Sciatic nerve (tissue), 2 donors: ENCODE measurements at regions not wholly inside any gene's neighbourhood (a gene's known extent, or its start where the extent isn't known, plus 50 kb on each side); places are given as distances from the start of the nearest gene placed in this dataset.

ENCODE experiments used
- ATAC-seq: fragments of 200-7000 bp; cut with Tn5 transposase; one replicate; pipeline ENCODE4 v1.9.1; 2020; ENCODE audit warnings: mild to moderate bottlenecking, moderate library complexity
- DNase-seq: peaks from one replicate; pipeline ENCODE4 v3.0.0-alpha.2; 2020; ENCODE audit warnings: low spot score
- intact Hi-C: fragments of 100-400 bp; cut with DNase I; formaldehyde crosslinking; loops from one replicate; pipeline ENCODE4 v1.14.2; 2022
- donor health status: DM: no; HTN: no; CAD: no.
- donor health status: DM: no; HTN: no; CAD: no.

DNA sequence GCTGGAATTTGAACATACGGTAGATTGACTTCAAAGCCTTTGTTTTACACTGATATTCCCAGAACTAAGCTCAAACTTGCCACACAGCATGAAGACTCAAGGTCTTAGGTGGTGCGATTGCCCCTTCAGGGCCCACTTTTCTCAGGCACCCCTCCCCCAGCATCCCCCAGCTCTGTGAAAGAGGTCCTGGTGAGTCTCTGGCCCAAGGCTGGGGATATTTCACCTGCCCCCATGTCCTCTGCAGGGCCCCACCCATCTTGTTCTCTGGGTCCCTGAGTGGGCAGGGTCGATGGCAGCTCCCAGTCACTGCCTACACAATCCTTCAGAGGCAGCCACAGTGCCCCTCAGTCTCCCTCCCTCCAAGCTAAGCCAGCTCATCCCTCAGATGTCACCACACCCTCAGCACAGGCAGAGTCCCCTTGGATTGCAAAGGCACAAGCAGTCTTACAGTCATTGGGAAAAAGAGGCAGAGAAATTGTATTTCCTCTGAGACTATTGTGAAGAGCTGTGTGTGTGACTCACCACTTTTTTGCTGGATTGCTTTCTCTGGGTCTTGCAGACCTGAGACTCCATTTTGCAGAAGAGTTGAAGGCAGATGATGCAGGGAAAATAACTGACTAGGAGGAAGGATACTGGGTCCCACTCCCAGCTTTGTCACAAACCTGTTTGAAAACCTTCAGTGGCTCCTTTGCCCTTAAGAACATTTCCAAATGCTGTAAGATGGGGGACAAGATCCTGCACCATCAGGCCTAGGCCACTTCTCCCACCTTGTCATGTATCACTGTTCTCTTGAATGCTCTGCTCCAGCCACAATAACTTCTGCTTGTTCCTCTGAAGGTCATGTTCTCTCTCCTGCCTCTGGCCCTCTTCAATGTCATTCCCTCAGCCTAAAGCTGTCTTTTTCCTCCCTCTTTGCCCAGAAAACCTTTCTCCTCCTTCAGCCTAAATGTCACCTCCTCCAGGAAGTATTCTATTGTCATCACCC is 119.1 kb upstream of the GRIK3 start:
- no peak for DNase-seq
- no peak for ATAC-seq
- intact Hi-C loops = no loop called here

DNA sequence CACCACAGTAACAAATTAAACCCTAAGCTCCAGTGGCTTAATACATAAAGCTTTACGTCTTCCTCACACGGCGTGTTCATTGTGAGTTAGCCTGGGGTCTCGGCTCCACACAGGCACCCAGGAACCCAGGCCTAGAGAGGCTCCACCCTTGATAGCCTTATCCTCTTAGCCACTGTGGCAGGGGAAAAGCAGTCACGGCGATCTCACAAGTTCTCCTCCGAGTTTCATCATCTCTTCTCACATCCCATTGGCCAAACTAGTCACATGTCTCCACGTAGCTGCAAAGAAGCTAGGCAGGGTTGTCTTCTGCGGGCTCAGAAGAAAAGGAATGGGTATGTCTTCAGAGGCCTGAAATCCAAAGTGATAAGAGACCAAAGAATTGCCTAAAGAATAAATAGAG is 122.3 kb upstream of the GRIK3 start:
- intact Hi-C loops = loop anchor here (1.0 kb wide), 1 partner anchor 23 kb away; no protein-coding TSS in a partner anchor
- DNase-seq = no peak
- no peak for ATAC-seq

DNA sequence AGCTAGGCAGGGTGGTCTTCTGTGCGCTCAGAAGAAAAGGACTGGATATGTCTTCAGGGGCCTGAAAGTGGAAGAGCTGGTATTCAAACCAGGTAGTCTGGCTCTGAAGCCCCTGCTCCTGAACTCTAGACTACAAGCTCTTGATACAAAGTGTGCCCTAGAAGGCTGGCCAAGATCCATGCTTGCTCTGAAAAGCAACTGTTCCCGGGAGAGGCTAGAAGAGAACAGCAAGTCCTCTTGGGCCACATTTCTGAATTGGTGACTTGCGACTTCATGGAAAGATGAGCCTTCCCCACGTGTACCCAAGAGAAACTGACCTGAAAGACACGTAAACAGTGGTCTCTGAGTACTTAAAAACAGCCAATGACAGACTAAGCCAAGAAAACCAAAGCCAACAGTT is 123.3 kb upstream of the GRIK3 start:
- DNase-seq = no peak
- intact Hi-C loops = no loop called here
- peak; percentile 78 for ATAC-seq

GRCh38 chr1:37158113-37158749 is 123.9 kb upstream of the GRIK3 start:
- no peak for DNase-seq
- ATAC-seq = peak; percentile 94
- intact Hi-C loops = no loop called here

DNA sequence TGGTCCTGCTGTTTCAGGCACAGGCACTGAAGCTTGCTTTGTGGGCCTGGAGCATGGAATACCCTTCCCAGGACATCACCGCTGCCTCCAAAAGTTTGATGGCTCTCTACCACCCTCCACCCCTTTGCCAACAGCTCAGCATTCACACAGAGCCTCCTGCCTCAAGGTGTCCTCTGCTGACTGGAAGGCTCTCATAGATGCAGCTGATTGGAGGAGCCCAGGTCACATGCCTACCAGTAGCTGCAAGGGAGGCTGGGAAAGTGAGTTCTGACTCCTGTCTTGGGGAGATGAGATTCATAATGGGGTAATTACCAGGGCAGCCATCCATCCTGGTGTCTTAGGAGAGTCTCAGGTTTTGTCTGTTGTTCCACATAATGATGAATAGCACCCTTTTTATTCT is 124.8 kb upstream of the GRIK3 start:
- intact Hi-C loops = no loop called here
- ATAC-seq (no peak), DNase-seq (no peak)

DNA sequence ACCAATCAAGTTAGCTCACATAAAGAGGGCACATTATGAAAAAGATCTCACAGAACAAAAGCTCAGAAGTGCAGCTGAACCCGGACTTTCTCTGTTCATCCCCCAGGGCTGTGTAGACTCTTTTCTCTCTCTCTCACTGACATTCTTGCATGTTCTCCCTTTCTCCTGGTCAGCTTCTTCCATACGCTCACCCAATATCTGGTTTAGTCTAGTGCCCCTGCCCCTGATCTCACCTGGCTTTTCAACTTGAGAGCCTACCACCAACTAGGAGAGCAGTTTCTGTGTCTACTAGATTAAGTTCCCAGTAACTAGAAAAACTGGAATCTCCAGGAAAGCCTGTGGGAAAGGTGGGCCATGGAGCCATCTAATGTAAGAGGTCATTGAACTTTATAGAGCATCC is 126.9 kb upstream of the GRIK3 start:
- DNase-seq = no peak
- ATAC-seq = no peak
- intact Hi-C loops = no loop called here

DNA sequence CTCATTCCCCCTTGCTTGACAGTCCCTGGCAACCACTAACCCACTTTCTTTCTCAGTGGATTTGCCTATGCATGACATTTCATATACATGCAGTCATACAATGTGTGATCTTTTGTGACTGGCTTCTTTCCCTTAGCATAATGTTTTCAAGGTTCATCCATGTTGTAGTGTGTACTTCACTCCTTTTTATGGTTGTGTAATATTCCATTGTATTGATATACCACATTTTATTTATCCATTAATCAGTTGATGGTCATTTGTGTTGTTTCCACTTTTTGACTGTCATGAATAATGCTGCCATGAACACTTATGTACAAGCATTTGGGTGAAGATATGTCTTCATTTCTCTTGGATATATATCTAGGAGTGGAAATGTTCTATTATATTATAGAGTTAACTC is 127.7 kb upstream of the GRIK3 start:
- intact Hi-C loops = no loop called here
- DNase-seq = no peak
- no peak for ATAC-seq

DNA sequence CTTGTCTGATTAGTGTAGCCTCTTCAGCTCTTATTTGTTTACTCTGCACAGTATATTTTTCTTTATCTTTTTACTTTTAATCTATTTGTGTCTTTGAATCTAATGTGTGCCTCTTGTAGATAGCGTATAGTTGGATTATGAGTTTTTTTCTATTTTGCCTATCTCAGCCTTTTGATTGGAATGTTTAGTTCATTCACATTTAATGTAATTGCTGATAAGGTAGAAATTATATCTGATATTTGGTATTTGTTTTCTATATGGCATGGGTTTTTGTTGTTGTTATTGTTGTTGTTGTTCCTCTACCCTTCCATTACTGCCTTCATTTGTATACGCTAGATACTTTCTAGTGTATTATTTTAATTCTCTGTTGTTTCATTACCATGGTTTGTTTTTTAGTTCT is 131.7 kb upstream of the GRIK3 start:
- ATAC-seq (no peak), DNase-seq (no peak)
- intact Hi-C loops = no loop called here

- intact Hi-C loops = no loop called here
- ATAC-seq (no peak), DNase-seq (no peak)
These were observed 133.2 kb upstream of the GRIK3 start for GRCh38 chr1:37167479-37167878.

DNA sequence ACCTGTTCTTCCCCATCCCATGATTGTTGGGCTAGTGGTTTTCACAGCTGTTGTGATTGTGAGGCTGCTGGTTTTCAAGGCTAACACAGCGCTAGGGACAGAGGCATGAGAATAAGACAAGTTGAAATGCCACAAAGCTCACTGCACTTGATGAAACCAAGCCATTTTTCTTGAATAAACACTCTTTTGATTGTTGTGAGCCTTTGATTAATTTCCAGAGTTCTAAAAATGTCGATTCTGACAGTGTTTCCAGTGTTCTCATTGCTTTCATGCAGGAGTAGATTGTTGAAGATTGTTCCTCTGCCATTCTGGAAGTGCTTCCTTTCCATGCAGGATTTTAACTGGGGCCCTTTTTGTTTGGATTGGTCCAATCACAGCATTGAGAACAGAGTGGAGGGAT is 134.9 kb upstream of the GRIK3 start:
- intact Hi-C loops = no loop called here
- ATAC-seq (no peak), DNase-seq (no peak)

DNA sequence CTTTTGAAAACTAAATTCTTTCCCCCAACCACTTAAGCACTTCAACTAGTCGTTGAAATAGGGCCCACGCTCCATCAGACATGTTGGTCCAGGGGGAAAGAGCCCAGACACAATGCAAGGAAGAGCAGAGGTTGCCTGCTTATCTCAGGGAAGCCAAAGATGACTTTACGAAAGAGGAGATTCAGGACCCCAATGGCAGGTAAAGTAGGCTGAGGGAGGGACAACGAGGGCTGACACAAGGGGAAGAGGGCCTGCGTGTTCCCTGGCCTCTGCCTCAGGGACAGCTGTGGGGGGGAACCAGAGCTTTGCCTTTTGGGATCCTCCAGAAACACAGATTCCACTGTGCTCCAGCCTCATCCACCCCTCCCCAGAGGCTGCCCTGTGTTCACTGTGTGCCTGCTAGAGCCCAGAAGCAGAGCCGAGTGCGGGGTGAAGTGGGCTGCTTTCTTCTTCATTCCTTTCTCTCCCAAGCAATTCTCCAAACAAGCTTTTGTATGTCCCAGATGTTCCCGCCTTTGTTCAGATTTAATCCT is 135.5 kb upstream of the GRIK3 start:
- intact Hi-C loops = no loop called here
- DNase-seq = no peak
- no peak for ATAC-seq

- intact Hi-C loops = no loop called here
- no peak for DNase-seq
- ATAC-seq = no peak
These were observed 137.4 kb upstream of the GRIK3 start for GRCh38 chr1:37171691-37172090.

GRCh38 chr1:37174341-37174740 is 140.0 kb upstream of the GRIK3 start:
- intact Hi-C loops = no loop called here
- DNase-seq (no peak), ATAC-seq (no peak)

DNA sequence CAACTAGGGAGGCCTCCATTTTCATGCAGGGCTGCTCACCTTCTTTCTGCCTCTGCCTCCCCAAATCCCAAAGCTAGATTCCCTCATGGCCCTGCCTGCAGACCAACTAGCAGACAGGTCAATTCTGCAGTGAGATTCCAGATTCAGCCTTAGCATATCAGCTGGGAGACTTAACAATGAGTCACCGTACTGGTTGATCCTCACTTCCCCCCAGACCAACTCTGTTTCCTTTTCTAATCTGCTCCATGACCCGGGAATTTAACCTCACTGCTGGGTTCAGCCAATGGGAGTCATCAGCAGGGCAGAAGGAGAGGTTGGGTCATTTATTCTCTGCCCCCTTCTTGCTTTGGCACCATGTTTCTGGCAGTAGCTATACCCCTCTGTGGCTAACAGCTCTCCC is 140.6 kb upstream of the GRIK3 start:
- DNase-seq (no peak), ATAC-seq (no peak)
- intact Hi-C loops = no loop called here

- DNase-seq (no peak), ATAC-seq (no peak)
- intact Hi-C loops = no loop called here
These were observed 141.4 kb upstream of the GRIK3 start for GRCh38 chr1:37175666-37176215.

- intact Hi-C loops = no loop called here
- no peak for DNase-seq
- no peak for ATAC-seq
These were observed 142.0 kb upstream of the GRIK3 start for GRCh38 chr1:37176269-37176668.

DNA sequence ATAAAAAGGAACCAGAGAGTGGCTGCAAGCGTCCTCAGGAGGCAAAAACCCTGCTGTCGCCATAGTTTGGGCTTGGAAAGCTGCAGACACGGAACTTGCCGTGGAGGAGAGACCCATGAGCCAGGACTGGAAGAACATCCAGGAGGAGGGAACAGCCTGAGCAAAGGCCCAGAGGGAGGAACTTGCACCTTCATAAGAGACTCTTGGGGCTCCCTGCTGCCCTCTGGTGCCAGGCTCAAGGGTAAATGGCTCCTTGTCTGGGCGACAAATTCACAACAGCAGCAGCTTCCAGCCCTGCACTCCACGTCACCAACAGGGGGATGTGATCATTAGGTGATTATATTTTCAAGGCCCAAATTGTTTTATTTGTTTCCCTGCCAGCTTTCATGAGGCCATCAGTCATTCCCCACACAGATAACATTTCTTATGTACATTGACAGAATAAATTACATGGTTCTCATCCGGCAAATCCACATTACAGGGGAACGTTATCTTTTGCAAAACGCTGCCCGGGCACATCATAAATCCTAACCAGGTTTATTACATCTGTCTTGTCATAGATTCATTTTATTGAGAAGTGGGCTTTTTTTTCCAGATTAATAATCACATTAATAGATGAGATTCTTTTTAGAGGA is 143.0 kb upstream of the GRIK3 start:
- DNase-seq = no peak
- intact Hi-C loops = no loop called here
- no peak for ATAC-seq

DNA sequence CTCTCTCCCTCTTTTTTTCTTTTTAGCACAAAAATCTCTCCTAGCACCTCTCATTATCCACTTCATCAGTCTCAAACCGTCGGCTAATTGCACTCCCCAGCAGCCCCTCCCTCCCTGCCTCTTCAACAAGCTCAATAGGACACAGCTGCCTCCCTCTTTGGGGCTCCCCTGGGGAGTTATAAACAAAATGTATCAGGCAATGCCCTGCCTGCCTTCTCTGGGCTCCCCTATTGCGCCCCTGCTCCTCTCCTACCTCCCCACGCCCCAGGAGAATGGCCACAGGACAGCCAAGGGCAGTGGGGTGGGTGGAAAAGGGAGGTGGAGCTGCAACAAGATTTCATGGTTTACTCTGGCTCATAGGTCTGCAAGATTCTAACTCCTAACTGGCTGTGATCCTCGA is 147.1 kb upstream of the GRIK3 start:
- DNase-seq (no peak), ATAC-seq (no peak)
- intact Hi-C loops = no loop called here

- ATAC-seq (no peak), DNase-seq (no peak)
- intact Hi-C loops = no loop called here
These were observed 150.5 kb upstream of the GRIK3 start for GRCh38 chr1:37184789-37185188.
